Vagina (tissue), 2 donors: ENCODE measurements at regions not wholly inside any gene's neighbourhood (a gene's known extent, or its start where the extent isn't known, plus 50 kb on each side); places are given as distances from the start of the nearest gene placed in this dataset.

ENCODE experiments used
- DNase-seq, 2 donors: peaks; one replicate each; pipeline ENCODE4 v3.0.0-alpha.2; 2017; ENCODE audit errors: extremely low spot score in 2 of 2
- H3K27ac ChIP-seq: fragments of 200-600 bp; sonication (generic); one replicate; pipeline ENCODE4 v1.5.1; 2019
- H3K27me3 ChIP-seq: fragments of 200-600 bp; sonication (generic); one replicate; pipeline ENCODE4 v1.5.1; 2019
- H3K36me3 ChIP-seq, 2 donors: fragments of 200-600 bp; sonication (generic); one replicate each; pipeline ENCODE4 v1.5.1; 2017 to 2019
- H3K4me1 ChIP-seq: fragments of 200-600 bp; sonication (generic); one replicate; pipeline ENCODE4 v1.5.1; 2019
- H3K4me3 ChIP-seq, 2 donors: fragments of 200-600 bp; sonication (generic); 1 replicate in 1 of 2; 2 replicates in 1 of 2; pipeline ENCODE4 v1.5.1; 2016 to 2019
- H3K9me3 ChIP-seq: fragments of 200-600 bp; sonication (generic); one replicate; pipeline ENCODE4 v1.5.1; 2019
- POLR2A ChIP-seq, 2 donors: fragments of 450-650 bp; IDR thresholded peaks; one replicate each; pipeline ENCODE4 v1.6.1; 2017; ENCODE audit warnings: antibody characterized with exemption in 2 of 2, mild to moderate bottlenecking in 2 of 2, moderate library complexity in 2 of 2
- POLR2AphosphoS5 ChIP-seq, 2 donors: sonication (generic); formaldehyde crosslinking; IDR thresholded peaks; one replicate each; pipeline ENCODE4 v1.9.0; 2017; ENCODE audit warnings: antibody characterized with exemption in 2 of 2, mild to moderate bottlenecking in 2 of 2, low read depth in 1 of 2; ENCODE audit not compliant: insufficient read depth in 1 of 2
- intact Hi-C: fragments of 100-400 bp; cut with DNase I; formaldehyde crosslinking; loops from one replicate; pipeline ENCODE4 v1.15.1; 2023
- TF ChIP-seq, protein P1 (sequence below), 3 experiments: fragments of 450-650 bp in 2 of 3; fragments of 200-600 bp in 1 of 3; sonication (generic) in 1 of 3; IDR thresholded peaks; one replicate each; pipeline ENCODE4 v1.5.1; 2017 to 2019; ENCODE audit warnings: antibody characterized with exemption in 3 of 3, mild to moderate bottlenecking in 2 of 3, moderate library complexity in 2 of 3

DNA sequence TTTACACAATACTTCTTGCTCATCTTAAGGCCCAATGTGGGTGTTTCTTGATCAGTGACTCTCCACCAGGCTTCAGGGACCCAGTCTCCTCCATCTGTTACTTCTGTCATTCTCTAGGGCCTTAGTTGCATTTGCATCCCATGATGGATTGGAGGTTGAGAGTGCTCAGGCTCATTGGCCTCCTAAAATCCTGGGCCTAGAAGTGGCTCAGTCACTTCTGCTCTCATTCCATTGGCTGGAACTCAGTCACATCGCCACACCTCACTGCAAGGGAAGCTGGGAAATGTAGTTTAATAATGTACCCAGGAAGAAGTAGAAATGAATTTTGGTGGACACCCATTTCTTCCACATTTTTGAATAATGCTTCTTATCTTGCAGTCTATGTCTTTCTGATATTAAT lies 223.5 kb downstream of the HRH4 start:
- H3K27me3 ChIP-seq: no peaks in the 10 kb centered on the region
- no peaks in the 10 kb centered on the region for H3K36me3 ChIP-seq
- intact Hi-C loops: no loop called here
- no peaks in the 10 kb centered on the region for H3K9me3 ChIP-seq
- no peak overlapping the region for H3K27ac ChIP-seq
- TF ChIP-seq POLR2A (IDR thresholded peaks at IDR 0.05): no peak
- TF ChIP-seq POLR2AphosphoS5 (IDR thresholded peaks at IDR 0.05; ENCODE audit: insufficient read depth in 1 of 2, low read depth in 1 of 2): no peak
- TF ChIP-seq, protein P1, sequence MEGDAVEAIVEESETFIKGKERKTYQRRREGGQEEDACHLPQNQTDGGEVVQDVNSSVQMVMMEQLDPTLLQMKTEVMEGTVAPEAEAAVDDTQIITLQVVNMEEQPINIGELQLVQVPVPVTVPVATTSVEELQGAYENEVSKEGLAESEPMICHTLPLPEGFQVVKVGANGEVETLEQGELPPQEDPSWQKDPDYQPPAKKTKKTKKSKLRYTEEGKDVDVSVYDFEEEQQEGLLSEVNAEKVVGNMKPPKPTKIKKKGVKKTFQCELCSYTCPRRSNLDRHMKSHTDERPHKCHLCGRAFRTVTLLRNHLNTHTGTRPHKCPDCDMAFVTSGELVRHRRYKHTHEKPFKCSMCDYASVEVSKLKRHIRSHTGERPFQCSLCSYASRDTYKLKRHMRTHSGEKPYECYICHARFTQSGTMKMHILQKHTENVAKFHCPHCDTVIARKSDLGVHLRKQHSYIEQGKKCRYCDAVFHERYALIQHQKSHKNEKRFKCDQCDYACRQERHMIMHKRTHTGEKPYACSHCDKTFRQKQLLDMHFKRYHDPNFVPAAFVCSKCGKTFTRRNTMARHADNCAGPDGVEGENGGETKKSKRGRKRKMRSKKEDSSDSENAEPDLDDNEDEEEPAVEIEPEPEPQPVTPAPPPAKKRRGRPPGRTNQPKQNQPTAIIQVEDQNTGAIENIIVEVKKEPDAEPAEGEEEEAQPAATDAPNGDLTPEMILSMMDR (IDR thresholded peaks at IDR 0.05): no peak
- H3K4me3 ChIP-seq: no peak overlapping the region
- H3K4me1 ChIP-seq: no peaks in the 10 kb centered on the region
- no peak for DNase-seq

DNA sequence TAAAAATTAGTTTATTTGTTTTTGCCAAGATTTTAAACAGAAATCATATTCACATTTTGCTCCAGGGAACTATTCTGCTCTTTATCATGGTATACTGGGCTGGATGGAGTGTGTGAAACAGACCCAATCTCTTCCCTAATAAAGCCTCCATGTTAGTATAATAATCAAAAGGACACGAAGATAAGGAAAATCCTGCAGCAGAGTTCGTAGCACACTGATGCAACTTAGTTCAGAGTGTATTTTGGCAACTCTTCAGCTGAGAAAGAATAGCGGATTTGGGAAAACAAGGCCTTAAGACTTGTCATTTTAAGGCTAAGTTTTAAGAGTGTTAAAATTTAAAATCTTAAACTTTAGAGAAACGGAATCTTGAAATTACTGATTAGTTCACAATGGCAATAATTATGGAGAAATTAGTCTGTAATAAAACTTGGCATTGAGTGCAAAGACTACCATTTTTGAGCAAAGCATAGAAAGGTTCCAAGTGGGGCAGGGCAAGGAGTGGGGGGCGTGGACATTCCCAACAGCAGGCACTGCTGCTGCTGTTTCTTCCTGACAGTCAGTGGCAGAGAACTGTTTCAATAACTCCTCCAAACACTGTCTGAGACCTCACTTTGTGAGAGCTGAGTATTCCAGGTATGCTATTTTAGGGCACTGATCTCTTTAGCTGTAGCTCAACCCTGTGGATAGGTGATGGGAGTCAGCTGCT lies 225.0 kb downstream of the HRH4 start:
- no peaks in the 10 kb centered on the region for H3K4me1 ChIP-seq
- DNase-seq: no peak
- TF ChIP-seq POLR2A (IDR thresholded peaks at IDR 0.05): no peak
- TF ChIP-seq, protein P1 (IDR thresholded peaks at IDR 0.05): no peak
- TF ChIP-seq POLR2AphosphoS5 (IDR thresholded peaks at IDR 0.05; ENCODE audit: insufficient read depth in 1 of 2, low read depth in 1 of 2): no peak
- H3K27me3 ChIP-seq: no peaks in the 10 kb centered on the region
- no peak overlapping the region for H3K4me3 ChIP-seq
- intact Hi-C loops: no loop called here
- no peaks in the 10 kb centered on the region for H3K9me3 ChIP-seq
- H3K36me3 ChIP-seq: no peaks in the 10 kb centered on the region
- no peak overlapping the region for H3K27ac ChIP-seq

DNA sequence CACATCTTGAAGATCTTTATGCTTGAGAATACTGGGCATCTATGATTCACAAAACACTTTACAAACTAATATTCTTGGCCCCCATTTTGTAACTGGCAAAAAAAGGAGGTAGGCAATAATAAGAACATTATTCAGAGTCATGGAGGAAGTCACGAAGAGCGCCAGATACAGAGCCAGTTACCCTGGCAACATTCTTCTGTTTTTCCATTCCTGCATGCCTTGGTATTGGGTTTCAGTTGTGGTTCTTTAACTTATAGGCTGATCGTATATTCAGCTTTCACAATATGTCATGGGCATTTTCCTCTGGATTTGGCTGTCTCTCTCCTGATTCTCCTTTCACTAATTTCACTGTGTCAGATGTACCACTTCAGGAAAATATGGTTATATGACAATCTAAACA lies 234.7 kb downstream of the HRH4 start:
- Histone ChIP-seq H3K4me1 (no peaks in the 10 kb centered on the region), H3K27me3 (no peaks in the 10 kb centered on the region), H3K9me3 (no peaks in the 10 kb centered on the region), H3K27ac (no peak overlapping the region), H3K36me3 (no peaks in the 10 kb centered on the region), H3K4me3 (no peak overlapping the region)
- intact Hi-C loops: no loop called here
- DNase-seq: no peak
- no peak for TF ChIP-seq POLR2A (IDR thresholded peaks at IDR 0.05)
- no peak for TF ChIP-seq POLR2AphosphoS5 (IDR thresholded peaks at IDR 0.05; ENCODE audit: insufficient read depth in 1 of 2, low read depth in 1 of 2)
- TF ChIP-seq, protein P1 (IDR thresholded peaks at IDR 0.05): no peak

DNA sequence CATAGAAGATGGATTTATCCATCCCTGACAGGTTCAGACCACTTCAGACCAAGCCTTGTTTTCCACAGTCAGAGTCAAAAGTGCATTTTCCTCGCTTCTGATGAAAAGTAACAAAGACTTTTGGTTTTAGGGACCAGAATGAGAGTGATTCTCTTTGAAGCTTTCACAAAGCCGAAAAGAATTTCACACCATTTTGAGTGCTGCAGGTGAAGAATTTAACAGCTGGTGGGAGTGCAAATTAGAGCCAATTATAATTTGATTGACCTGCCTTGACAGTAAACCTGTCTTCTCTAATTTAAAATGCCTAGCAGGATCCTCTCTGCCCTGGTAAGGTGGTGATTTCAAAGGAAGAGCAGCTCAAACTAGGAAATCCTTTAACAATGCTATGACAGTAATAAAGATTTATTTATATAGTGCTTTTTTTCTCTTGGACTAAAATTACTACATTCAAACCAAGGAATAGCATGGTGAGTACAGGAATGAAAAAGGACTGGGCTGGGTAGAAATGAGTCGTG lies 241.6 kb downstream of the HRH4 start:
- Histone ChIP-seq H3K36me3 (no peaks in the 10 kb centered on the region), H3K9me3 (no peaks in the 10 kb centered on the region), H3K27ac (no peak overlapping the region), H3K4me1 (peaks cover 10% of the 10 kb centered on the region), H3K27me3 (no peaks in the 10 kb centered on the region), H3K4me3 (no peak overlapping the region)
- no peak for DNase-seq
- TF ChIP-seq POLR2AphosphoS5 (IDR thresholded peaks at IDR 0.05; ENCODE audit: insufficient read depth in 1 of 2, low read depth in 1 of 2) (no peak), POLR2A (IDR thresholded peaks at IDR 0.05) (no peak)
- TF ChIP-seq, protein P1 (IDR thresholded peaks at IDR 0.05): no peak
- intact Hi-C loops: no loop called here

DNA sequence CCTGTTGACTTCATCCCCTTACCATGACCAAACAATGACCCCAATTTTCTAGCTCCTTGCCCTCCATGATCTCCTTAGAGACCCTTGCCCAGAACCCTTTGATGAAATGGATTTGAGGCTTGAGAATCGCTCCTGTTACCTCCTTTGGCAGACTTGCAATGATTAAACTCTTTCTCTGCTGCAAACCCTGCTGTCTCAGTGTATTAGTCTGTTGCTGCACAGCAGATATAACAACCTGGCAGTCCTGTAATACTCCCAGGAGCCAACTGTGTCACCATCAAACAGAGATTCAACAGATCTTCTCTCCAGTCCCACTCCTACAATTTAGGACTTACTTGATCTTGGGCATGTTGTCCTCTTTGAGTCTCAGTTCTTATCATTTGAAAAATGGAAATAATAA lies 242.9 kb downstream of the HRH4 start:
- Histone ChIP-seq H3K9me3 (no peaks in the 10 kb centered on the region), H3K27ac (no peak overlapping the region)
- TF ChIP-seq POLR2AphosphoS5 (IDR thresholded peaks at IDR 0.05; ENCODE audit: insufficient read depth in 1 of 2, low read depth in 1 of 2) (no peak), POLR2A (IDR thresholded peaks at IDR 0.05) (no peak)
- TF ChIP-seq, protein P1 (IDR thresholded peaks at IDR 0.05): no peak

More for the DNA sequence above, 242.9 kb downstream of the HRH4 start:
- Histone ChIP-seq H3K36me3 (no peaks in the 10 kb centered on the region), H3K4me3 (no peak overlapping the region), H3K27me3 (no peaks in the 10 kb centered on the region), H3K4me1 (peaks cover 10% of the 10 kb centered on the region)
- DNase-seq: no peak
- intact Hi-C loops: no loop called here
